Effector CD8-positive, alpha-beta T cell (primary cell): ENCODE measurements at regions not wholly inside any gene's neighbourhood (a gene's known extent, or its start where the extent isn't known, plus 50 kb on each side); places are given as distances from the start of the nearest gene placed in this dataset.

Experiments
- DNase-seq: peaks from one replicate; lab custom pipeline; 2025; lab: John Stamatoyannopoulos, UW

DNA sequence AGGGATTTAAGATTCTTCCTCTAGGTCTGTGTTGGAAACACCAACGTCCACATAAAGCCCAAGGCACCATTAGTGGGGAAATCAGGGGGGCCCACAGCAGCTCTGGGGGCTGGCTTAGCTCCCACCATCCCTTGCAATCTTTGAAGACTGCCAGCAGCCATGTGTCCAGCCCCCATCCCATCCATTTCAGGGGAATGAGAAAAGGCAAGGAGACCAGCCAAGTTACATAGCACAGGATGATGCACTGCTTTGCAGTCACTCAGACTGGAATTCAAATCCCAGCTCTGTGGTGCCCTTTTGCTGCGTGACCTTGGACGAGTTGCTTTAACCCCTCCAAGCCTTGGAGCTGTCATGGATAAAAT is 108.9 kb upstream of the ZMIZ1 start:
- no peak for DNase-seq

DNA sequence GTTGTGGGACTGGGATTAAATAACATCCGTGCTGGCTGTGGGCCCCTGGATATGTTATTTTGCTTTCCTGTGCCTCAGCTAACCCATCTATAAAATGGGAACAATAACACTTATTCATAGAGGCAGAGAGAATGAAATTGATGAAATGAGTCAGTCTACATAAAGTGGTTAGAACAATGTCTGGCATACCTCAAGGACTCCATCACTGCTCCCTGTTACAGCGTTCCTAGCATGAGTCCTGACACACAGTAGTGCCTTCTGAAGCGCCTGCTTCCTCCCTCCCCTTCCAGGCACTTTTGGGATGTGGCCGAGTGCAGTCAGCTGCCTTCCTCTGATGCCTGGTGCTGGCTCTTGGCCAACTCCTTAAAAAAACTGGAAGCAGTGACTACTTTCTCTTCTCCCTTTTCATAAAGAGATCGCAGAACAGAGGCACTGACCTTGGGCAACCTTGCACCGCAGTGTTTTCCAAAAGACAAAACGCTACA is 108.4 kb upstream of the ZMIZ1 start:
- no peak for DNase-seq

DNA sequence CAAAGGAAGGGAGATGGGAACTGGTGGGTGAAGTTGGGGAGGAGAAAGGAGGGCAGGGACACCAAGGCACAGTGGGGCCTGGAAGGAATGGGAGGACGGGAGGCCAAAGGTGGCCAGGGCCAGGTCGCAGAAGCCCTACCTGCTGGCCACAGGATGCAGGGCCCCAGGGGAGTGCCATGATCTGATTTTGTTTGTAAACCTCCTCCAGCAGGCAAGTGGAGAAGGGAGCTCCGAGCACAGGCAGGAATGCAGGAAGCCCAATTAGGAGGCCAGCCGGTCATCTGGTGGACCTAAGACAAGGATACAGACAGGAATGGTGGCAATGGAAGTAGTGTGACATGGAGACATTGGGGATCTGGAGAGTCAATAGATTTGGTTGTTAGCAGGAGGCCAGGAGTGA is 107.0 kb upstream of the ZMIZ1 start:
- no peak for DNase-seq

DNA sequence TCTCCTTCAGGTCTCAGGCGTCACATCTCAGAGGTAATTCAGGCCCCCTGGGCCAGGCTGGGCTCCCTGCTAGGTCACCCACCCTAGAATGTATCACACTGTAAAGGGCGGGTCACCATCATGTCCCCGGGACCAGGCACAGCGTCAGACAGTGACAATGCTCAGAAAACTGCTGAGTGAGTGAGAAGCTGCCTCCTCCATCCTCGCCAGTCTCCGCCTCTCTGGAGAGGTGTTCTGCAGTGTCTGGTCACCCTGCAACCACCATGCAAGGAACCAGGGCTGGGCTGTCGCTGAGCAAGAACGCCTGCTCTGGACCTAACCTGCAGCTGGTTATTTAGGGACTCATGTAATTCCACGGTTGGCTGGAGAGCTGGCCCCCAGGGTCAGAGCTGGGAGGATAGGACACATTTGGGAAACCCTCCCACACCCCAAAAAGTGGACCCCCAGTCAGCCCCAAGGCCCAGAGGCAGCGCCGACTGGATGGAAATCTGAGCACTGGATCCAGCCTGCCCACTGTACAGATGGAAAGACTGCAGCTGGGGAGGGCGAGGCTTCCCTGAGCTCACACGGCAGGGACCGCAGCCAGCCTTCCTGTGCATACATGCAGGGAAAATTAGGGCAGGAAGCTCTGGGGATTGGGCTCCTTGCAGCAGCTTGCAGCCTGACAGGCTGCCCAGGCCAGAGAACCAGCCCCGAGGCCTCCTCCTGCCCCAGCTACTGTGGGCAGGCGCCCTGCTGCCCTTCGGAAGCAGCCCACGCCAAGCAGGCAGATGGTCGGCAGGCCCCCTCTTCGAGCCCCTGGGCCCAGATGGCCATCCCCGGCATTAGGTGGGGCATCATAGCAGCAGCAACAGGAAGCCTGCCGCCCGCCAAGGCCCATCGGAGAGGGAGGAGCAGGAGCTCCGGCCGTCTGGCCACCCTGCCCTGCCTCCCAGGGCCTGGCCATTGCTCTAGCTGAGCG is 105.4 kb upstream of the ZMIZ1 start:
- DNase-seq = no peak

DNA sequence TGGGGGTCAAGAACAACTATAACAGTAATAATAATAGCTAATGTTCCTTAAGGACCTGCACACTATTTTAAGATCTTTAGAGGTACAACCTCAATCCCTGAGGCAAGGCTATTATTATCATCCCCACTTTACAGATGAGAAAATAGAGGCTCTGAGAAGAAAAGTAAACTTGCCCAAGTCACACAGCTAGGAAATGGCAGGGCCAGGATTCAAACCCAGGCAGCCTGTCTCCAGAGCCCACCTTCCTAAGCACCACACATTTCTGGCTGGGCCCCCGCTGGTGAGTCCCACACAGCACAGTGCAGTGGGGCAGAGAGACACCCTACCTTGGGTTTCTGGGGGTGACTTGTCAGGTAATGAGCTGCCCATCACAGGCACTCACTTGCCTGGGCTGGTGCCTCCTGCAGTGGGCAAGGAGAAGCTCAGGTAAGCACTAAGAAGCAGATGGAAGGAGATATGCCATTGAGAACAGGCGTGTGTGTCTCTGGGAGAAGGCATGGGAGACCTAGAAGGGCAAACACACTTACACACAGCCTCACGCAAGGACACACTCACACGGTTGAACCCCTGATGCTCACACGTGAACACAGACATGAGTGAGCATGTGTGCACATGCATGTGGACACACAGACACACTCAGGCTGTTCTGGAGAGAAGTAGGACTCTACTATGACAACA is 104.4 kb upstream of the ZMIZ1 start:
- no peak for DNase-seq

DNA sequence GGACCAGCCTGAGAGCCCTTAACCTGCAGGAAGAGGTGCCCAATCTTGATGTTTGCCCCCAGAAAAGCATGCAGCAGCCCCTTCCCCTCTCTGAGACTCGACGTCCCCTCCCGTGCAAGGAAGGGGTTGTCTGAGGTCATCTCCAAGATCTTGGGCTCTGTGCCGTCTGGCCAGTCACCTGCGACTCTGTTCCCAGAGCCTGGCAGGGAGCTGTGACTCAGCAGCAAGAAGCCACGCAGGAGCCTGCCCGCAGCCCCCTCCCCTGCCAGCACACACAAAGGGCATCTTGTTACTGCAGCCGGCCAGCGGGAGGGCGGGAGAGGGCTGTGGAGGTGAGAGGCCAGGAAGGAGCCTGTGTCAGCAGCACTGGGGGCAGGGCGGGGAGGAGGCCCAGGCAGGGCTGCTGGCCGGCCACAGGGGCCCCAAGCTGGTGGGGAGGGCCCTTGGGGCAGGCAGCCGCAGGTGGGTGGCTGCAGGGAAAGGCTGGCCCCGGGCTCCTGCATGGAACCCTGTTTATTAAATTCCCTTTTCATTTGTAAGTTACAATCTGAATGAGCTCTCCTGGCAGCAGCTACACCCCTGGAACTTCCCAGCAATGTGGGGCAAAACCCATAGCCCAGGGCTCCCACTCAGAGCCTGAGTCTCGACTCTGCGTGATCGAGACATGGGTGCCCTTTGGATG is 103.7 kb upstream of the ZMIZ1 start:
- no peak for DNase-seq

DNA sequence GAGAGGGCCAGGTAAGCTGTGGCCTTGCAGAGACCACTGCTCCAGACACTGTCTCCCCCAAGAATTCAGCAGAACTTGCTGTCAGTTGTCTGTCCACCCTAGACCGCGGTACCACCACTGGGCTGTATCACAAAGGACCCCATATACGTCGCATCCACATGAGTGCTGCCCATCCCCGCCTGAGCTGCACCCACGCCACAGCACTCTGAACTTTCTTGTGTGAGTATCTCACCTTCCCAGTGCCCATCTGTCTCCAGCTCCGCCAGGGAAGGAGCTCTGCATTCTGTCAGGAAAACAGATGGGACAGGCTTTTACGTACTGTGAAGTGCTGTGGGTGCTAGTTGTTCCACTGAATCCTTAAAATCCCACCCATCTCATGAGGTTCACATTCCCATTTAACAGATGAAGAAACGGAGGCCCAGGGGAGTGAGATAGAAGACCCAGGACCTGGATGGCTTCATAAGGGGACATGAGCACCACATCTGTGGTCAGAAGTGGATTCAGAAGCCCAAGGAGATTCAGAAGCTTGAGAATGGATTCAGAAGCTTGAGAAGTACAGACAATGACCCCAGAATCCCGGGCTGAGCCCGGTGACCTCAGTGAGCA is 102.5 kb upstream of the ZMIZ1 start:
- no peak for DNase-seq

DNA sequence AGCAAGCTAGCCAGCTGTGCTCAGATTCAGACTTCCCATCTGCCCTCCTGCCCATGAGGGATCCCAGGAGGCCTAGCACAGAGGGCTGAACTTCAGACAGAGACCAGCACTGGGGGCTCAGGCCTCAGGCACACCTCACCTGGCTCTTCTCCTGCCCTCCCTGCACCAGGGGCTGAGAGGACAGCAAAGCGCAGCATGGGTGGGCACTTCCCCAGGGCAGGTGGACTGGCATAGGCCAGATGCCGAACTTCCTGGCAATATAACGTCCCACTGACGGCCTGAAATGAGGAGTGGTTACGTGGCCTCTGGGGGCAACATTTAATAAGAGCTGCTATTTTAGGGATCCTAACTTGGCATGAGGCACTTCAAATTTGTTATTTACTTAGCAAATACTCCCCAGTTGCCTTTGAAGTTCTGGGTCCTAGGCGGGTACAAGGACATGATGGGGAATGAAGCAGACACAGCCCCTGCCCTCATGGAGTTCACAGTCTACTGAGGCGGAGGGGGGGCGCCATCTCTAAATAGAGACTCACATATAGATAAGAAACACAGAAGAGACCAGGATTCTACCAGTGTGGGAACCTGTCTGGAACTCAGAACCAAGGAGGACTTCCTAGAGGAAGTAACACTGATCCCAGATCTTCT is 101.8 kb upstream of the ZMIZ1 start:
- DNase-seq = no peak

DNA sequence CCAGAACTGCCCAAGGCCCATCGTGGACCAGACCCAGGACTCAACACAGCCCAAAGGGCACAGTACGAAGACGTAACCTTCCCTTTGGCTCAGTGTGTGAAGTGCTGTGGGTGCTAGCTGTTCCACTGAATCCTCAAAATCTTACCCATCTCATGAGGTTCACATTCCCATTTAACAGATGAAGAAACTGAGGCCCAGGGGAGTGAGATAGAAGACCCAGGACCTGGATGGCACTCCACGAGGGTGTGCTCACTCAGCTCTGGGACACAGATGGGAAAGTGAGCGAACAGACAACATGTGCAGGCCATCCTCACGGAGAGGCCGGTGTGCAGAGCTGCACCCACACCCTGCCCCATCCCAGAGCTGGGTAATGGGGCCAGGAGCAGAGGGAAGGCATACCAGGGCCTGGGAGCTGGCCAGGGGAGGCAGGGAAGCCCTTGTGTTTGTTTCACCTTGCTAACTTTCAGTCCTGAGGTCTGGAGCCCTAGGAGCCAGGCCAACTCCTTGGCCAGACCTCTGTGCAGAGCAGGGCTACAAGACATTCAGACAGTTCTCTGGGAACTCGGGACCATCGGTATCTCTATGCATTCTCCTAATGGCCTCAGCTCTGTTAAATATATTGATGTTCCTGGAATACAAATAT is 100.3 kb upstream of the ZMIZ1 start:
- DNase-seq = no peak

DNA sequence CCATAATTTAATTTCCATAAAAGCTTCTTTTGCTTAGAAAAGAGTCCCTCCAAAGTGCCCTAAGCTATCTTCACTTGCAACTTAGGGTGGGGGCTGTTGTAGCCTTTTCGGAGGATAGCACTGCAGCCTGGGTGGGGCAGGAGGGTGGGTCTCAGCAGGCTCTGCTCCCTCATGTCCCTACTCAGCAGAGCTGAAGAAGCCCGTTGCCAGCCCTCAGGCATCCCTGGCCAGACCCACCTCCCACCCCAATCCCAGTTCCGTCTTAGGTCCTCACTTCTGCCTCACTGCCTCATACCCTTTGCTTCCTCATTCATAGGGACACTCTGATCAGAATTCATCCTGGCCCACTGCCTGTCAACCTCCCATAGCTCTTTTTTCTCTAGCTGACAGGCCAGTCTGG is 99.8 kb upstream of the ZMIZ1 start:
- no peak for DNase-seq

DNA sequence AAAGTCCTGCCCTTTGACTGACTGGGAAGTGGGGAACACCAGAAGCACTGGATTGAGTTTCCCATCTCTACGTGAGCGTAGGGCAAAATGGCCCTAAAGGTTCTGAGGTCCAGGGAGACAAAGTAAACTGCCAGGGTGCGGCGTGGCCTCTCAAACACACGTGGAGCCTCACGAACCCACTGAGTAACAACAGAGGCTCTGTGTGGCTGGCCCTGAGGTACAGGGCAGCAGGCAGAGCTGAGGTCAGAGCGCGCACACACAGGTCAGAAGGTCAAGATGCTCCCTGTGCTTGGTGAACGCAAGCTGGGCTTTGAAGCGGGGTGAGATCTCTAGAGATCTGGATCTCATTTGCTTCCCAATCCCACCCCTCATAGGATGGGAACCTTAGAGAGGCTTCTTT is 99.0 kb upstream of the ZMIZ1 start:
- no peak for DNase-seq

DNA sequence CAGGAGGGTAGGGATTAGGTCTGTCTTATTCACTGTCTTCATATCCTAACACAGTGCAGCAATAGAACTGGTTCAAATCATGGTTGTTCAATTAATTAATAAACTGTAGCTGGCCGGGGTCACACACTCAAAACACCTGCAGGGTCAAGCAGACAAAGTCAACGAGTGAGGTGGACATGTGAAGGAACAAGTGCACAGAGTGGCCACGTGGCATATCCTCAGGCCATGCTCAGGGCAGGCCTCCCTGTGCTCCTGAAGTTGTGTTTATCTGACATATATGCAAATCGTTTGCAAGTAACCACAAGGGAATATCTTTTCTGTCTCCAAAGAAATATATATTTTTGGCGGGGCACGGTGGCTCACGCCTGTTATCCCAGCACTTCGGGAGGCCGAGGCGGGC is 98.5 kb upstream of the ZMIZ1 start:
- DNase-seq = no peak

DNA sequence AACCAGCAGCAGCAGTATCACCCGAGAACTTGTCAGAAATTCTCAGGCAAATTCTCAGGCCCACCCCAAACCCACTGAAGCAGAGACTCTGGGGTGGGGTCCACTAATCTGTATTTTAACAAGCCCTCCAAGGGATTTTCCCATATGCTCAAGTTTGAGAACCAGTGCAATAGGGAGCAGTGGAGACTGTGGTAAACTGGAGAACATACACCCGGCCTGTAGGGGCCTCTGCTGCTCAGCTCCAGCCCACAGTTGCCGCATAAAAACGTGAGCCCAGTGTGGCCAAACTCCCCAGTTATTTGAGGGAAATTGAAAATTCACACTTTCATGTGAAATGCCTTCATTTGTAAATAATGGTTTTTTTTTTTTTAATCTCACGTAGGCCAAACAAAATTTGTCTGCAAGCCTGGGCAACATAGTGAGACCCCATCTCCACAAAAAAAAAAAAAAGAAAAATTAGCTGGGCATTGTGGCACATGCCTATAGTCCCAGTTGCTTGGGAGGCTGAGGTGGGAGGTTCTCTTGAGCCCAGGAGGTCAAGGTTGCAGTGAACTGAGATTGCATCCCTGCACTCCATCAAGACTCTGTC is 97.6 kb upstream of the ZMIZ1 start:
- no peak for DNase-seq

DNA sequence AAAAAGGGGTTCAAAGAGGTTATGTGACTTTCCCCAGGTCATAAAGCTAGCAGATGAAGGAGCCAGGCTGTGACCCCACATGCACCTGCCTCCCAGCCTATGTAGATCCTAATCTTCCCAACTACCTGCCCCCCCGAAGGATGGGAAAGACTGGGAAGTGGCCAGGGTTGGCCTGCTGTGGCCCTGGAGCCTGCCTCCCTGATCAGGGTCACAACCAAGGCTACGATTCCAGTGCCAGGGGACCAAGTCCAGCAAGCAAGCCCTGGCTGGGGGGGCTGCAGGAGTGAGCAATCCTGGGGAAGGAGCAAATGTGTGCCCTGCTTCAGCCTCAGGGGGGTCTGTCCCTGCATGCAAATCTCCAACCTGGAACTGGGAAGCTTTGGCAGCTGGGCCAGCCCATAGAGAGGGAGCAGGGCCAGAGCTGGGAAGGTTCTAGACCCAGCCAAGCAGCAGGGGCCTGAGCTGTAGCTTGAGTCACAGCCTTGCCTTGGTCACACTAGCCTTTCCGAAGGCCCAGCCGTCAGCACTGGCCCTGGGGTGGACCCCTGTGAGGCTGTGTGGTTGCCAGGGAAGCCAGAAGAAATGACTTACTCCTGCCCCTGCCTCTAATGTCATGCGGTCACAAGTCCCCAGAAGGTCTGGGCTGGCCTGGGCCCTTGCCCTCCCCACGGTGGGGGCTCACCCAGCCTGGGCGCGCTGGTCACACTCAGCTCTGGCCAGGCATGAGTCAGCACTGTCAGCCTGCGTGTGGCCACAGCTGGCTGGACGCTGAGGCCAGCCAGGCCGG is 96.4 kb upstream of the ZMIZ1 start:
- no peak for DNase-seq

DNA sequence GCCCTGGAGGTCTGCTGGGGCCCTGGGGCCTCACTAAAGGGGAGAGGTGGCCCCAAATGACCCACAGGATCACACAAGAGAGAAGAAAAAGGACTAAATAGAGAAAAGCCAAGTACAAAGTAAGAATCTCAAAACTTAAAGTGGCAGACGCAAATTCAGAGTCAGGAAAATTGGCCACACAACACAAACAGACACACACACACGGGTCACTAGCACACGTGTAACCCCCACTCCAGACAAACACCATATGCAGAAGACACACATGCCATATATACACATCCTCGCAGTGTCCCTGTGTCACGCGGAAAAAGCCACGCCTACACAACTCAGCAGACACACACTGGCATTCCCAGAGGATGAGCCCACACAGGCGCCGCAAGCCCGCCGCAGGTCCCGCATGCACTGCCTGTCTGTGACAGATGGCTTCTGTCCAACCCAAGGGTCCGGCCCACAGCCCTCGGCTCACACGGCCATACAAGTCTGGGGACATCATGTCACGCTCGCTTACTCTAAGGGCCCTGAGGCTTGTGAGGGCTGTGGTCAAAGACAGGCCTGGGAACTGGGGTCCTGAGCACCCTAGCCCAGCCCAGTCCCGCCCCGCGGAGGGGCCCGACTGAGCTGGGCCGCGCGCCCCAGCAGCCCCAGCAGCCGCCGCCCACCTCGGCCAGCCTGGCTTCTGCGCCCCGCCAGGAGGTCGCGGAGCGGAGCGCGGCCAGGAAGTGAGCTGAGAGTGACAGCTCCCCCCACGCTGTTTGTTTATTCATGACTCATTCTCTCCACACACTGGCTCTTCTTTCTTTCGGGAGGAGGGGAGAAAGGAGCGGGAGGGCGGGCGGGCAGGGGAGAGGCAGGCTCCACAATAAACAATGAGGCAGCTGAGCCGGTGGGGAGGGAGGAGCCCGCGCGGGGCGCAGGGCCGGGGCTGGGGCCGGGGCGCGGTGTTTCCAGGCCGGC is 95.5 kb upstream of the ZMIZ1 start:
- peak; percentile 28 for DNase-seq

DNA sequence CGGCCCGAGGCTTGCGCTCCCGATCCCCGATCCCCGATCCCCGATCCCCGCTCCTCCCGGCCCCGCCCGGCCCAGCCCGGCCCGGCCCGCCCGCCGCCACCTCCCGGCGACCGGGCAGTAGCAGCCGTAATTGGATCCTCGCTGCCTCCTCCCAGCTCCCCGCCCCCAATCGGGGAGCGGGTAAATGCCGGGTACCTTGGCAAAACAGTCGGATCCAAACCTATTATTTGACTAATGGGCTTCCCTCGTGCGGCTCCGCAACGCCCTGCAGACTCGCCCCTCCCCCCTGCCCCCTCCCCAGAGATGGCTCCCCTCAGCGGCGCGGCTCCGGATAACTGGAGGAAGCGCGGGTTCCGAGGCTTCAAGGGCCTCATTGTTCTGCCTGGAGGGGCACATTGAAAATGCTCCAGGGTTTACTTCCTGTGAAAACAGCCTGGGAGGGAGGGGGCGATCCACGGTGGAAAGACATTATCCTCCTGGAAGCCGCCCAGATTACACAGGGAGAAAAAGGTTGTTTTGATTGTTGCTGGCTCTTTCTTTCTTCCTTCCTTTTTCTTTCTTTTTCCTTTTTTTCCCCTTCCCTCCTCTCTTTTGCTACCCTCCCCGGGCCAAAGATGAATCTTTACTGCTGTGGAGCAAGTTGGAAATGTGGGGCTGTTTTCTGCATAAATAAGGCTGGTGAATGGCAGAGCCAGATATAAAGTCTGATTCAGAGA is 94.7 kb upstream of the ZMIZ1 start:
- peak; percentile 15 for DNase-seq

DNA sequence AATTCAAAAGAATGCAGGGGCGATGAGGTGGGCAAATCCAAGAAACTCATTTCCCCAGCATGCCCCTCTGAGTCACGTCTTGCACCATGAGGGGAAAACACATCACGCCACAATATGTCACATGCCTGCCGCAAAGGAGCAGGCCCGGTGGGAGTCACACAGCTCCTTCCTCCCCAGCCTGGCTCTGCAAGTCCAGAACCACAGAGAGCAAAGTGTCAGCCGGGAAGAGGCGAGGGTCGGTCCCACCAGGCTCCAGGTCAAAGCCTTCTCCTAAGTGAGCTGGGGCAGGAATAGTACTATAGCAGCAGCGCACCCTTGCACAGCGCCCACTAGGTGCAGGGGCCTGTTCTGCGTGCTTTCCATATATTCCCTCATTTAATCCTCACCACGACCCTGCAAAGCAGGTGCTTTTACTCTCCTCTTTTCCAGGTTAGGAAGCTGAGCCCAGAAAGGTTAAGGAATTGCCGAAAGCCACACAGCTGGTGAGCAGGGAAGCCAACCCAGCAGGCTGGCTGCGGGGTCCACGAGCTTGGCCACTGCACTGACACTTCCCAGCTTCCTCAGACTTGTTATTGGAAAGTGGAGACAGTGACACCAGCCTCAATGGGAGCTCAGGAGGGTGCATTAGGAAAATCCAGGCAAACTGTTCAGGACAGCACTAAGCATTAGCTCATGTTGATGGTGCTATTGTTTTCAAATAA is 94.0 kb upstream of the ZMIZ1 start:
- no peak for DNase-seq

DNA sequence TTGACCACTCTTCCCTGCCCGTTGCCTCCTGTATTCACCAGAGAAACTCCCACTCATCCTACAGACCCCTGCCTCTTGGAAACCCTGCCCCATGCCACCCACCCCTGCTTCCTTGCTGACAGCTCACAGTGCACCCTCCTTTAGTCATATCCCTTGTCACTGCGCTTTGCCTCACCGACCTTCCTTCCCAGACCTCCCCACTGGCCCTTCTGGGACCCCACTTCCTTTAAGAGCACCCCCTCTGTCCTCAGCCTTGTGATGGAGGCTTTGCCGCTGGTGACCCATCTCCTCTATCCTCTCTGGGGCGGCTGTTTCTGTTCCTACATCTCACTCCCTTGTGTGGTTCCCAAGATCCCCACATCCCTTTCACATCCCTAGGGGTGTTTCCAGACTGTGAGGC is 92.8 kb upstream of the ZMIZ1 start:
- no peak for DNase-seq
